NCI-H2029 (cell line): ENCODE measurements at regions not wholly inside any gene's neighbourhood (a gene's known extent, or its start where the extent isn't known, plus 50 kb on each side); places are given as distances from the start of the nearest gene placed in this dataset.

Experiments
- DNase-seq: peaks from one replicate; lab custom pipeline; 2025; lab: John Stamatoyannopoulos, UW

DNA sequence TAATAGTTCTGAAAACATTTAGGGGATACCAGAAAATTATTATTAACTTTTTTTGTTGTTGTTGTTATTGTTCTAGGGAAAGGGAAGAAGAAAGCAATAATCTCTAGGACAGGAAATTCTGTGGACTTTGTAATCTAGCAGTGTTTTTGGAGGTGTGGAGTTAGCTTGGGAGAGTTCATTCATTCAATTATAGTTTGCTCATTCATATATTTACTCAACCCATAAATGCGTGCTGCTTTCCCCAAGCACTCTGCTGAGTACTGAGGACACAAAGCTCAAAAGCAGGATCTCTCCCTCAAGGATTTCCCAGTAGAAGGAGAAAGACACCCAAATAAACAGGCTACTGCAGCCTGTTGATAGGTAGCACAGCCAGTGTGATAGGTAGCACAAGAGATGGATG lies 984.3 kb downstream of the BCL11A start:
- DNase-seq, result no peak

DNA sequence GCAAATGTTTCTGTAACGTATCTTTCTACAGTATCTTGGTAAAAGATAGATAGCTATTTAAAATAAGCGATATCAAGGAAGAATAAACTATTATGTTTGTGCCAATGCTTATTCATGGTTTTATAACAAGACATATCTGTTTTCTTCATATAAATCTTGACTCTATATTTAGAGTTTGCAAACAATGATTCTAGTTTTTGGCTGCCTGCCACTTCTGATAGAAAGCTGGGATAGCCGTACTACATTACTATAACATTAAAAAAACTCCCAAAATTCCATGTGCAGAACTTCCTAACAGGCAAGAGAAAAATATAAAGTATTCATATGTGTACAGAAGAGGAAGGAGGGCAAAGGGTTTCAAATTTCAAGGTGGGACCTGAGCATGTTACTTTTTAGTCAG lies 985.0 kb downstream of the BCL11A start:
- no peak for DNase-seq

DNA sequence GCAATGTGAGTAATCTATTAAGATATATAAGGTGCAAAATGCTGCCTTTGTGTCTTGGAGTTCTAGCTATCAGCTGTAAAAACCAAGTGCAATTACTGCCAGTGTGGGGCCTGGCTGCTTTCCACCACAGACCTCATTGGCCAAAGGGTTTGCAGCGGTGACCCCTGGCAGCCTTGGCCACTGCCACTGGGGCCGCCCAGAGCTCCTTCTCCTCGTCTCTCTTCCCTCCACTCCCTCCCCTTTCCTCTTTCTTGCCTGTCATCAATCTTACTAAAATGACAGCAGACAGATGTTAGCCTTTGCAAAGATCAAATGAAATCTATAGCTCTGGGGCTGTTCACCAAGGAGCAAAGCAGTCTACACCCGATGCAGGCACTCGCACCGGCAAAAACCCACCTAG lies 986.3 kb downstream of the BCL11A start:
- DNase-seq, result no peak

DNA sequence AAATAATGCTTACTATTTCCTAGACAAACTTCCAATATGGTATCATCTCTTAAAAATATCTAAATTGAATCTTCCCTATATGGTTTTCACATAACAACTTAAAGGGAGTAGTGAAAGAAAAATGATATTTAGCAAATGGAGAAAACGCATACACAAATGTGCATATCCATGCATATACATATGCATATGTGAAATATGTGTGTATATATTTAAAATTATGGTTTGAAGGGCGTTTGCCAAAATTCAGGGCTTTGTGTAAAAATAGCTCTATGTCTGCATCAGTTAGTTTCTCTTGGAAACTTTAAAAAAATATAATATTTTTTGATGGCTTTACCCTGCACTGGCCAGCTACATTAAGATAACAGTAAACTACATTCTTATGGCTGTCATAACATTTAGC lies 986.7 kb downstream of the BCL11A start:
- no peak for DNase-seq

DNA sequence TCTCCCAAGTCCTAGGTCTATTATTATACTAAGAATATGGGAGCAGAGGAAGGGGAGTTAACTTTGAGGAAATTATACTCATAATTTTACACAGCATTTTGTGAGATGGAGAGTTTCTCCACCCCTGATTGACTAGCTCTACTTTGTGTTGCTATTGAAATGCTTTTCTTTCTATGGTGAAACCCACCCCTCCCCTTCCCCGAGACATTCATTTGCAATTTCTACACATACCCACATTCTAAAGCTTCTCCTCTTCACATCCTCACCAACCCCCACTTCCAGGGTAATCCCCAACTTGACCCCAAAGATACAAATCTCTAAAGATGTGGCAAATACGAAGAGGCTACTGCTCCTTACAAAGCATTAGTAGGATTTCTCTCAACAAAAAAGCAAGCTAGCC lies 992.2 kb downstream of the BCL11A start:
- no peak for DNase-seq

DNA sequence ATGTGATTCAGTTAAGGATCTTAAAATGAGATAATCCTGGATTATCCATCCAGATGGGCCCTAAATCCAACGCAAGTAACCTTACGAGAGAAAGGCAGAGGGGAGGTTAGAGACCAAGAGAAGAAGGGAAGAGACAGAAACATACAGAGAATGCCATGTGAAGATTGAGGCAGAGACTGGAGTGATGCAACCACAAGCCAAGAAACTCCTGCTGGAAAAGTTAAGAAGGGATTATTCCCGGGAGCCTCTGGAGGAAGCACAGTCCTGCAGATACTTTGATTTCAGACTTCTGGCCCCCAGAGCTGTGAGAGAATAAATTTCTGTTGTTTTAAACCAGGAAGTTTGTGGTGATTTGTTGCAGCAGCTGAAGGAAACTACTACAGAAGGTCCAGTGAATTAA lies 992.7 kb downstream of the BCL11A start:
- no peak for DNase-seq

DNA sequence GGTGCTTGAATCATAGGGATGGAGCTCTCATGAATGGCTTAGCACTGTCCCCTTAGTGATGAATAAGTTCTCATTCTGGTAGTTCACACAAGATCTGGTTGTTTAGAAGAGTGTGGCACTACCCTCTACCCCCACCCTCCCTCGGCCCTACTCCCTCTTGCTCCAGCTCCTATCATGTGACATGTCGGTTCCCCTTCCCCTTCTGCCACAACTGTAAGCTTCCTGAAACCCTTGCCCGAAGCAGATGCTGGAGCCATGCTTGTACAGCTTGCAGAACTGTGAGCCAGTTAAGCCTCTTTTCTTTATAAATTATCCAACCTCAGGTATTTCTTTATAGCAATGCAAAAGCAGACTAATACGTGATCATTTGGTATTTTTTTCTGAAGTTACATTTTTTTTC lies 1012.6 kb downstream of the BCL11A start:
- DNase-seq, result no peak

DNA sequence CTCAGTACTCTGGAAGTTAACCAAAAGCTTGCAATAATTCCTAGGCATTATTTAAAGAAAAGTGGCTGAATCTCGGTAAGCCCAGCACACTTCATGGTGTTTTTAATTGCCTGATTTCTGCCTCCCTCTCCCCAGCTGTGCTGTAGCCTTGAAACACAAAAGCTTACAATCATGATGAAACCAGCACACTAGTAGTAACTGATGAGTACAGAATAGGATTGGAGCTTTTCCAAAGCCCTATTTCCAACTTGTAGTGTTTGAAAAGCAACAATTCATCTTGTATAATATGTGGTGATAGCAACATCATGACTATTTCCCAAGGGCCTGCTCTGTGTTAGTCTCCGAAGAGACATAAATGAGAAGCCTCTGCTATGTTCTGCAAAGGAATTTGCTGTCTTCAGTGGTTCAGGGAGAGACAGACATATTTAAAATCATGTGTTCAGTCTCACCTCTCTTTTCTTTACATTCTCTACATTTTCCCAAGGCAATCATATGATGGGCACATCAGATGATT lies 1015.0 kb downstream of the BCL11A start:
- no peak for DNase-seq

DNA sequence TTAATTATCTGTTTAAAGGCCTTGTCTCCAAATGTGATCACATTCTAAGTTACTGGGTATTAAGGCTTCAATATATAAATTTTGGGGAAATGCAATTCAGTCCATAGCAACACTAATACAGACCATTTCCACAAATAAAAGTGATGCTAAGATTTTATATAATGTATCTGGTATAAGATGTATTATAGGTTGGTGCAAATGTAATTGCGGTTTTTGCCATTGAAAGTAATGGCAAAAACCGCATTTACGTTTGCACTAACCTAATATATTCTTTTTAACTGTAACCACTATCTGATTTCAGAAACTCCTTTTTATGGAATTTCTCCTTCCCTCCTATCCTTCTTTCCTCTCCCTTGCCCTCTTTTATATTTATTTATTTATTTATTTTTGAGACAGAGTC lies 1020.6 kb downstream of the BCL11A start:
- no peak for DNase-seq

DNA sequence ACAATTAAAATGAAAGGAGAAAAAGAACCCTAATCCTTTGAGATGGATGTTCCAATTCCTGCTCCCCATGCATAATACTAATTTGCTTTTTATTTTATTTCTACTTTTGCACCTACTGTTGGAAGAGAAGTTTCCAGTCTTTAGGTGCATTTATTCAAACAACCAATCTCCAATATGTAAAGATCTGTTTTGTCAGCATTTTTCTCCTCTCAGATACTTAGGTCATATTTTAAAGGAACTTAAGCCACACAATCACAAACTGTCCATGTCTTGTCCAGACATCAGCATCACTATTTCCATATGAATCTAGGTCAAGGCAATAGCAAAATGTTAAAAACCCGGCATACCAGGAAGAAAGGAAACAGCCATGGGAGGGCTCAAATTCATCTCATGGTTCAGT lies 1023.2 kb downstream of the BCL11A start:
- no peak for DNase-seq

DNA sequence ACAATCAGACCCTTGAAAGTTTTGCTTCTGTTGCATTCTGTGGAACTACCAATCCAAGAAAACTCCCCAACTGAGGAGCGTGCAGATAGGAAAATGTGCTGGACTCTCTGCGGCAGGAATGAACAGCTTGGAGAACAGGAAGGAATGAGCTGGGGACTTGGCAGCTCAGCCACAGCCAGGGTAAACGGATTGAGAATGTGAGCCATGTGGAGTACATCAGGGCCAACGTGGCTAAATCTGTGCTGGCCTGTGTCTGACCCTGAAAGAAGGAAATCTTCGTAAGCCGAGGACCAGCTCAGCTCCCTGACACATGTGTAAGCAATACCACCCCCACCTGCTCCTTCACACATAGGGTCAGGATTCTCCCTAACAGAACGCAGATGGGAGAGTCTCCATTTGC lies 1023.7 kb downstream of the BCL11A start:
- DNase-seq, result no peak

DNA sequence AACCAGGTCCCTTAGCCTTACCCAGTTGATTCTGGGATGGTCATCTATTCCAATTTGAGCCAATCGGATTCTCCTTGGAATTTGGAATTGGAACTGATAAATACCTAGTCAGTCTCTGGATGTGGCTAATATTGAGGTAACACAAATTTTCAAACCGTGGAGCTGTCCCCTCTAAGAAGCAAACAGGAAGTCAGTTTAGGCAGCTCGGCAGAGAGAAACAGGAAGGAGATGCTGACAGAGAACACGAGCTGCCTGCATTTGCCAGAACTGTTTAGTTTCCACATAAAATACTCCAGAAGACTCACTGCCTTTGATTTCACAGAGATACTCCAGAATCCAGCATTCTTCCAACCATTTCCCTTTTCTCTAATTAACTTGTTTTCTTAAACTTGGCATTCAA lies 1024.9 kb downstream of the BCL11A start:
- no peak for DNase-seq

DNA sequence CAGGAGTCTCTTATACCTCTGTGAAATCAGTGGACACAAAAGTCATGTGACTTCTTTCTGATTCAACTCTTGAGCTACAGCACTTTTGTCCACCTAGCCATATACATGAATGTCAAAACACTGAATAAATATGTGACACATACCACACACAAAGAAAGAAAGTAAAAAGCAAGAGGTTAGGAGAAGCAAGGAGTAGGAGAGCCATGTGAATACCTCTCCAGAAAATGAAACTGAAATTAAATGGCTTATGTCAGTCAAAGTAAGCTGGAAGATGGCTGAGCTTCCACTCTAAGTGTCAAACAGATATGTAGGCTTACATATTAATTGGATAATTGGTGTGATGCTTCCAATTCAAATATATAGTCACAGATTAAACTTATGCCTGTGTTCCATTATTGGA lies 1050.5 kb downstream of the BCL11A start:
- DNase-seq, result no peak

DNA sequence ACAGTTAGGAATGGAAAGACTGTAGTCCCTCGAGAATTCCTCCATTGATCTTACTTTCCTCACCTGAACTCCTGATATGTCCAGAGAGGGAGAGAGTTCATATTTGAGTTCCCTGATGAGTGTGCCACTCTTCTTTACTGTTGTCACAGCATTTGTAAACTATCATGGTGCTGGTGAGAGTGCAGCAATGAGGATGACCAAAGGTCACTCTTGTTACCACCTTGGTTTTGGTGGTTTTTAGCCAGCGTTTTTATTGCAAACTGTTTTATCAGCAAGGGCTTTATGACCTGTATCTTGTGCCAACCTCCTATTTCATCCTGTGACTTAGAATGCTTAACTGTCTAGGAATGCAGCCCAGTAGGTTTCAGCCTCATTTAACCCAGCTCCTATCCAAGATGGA lies 1062.5 kb downstream of the BCL11A start:
- DNase-seq, result no peak

DNA sequence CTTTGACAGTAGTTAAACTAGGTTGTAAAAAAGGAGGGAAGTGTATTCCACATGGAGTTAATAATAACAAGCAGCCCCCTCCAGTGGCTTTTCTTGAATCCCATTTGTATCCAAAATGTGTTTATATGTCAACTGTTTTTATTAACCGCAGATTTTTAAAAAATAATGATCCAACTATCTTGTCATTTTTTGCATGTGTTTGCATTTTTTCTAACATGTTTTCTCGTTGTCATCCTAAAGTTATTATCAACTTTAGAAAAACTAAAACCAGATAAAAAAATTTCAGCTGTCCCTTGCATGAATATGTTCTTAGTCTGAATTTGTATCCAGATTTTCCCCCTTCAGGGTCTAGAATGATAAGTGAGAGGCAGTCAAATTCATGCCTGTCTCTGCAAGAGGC lies 1063.3 kb downstream of the BCL11A start:
- DNase-seq, result no peak

DNA sequence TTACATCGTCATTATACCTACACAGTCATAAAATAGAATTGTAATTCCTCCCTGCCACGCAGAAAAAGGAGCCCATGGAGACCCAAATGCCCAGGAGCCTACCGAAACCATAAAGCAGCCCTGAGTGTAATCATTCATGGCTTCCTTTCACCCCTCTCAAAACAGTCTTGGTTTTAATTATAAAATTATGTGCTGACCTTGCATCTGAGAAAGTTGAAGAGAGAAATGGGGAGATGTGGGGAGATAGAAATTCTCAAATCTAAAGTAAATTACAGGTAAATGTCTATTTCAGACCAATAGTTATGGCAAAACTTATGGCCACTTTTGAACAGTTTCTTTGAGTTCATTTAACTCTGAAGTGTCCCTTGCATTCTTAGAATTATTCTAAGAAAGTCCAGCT lies 1068.8 kb downstream of the BCL11A start:
- DNase-seq, result no peak

DNA sequence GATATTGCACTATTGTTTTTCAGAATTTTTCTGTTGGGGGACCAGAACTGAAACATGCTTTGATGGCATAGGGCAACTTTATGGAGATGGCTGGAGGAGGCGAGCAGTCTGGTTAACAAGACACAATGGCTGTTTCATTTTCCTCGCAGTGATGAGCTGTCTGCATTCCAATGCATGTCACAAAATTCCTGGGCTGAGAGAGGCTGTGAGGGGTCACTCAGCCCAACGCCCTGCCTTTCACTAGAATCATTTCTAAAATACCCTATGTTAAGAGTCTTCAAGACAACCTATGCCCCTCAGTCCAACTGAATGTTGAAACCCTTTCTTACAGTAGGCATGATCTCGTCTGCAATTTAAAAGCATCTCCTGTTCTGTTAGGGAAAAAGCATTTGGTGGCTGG lies 1090.0 kb downstream of the BCL11A start:
- no peak for DNase-seq

DNA sequence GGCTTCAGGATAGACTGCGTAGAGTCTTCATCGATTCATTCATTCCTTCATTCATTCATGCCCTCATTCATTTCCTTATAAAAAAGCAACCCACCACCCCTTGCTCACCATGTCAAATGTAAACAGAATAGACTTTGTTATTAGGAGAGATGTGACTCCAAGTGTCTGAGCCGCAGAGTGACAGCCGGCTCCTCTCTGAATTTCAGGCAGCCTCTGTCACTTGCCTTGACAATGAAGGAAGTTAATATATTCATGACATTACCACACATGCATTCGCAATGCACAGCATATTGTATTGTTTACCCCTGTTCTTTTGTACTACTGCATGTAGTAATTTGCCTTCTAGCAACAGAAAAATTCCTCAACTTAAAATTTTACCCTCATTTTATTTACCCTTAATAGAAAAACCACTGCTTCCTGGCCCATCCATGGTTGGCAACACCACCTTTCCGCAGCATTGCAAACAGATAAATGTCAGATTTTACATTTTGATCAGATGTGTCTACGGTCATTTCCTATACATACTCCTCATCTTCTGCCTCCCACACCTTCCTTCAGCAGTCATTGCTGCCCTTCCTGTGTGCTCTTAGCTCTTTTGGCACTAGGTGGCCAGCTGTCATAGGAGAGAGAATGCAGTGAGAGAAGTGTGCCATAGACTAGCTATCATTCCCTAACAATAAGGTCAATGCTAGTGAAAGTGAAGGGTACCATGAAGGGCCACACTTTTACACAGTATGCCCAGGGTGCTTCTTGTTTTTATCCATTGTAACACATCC lies 1090.8 kb downstream of the BCL11A start:
- no peak for DNase-seq

DNA sequence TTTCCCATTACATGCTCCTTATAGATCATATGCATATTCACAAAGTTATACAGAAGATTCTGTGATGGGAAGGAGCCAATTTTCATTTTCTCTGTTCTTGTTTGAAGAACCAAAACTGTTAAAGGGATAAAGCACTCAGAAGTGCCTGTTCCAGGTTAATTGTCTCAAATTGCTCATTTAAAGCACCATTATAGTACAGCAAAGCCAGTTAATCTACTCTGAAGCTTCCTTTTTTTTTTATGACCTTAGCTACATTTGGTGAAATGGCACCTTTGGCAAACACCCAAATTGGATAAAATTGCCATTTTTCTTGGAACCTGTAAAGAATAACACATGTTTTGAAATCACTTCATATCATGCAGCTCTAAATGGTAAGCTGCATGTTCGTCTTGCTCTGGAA lies 1092.3 kb downstream of the BCL11A start:
- DNase-seq, result no peak

DNA sequence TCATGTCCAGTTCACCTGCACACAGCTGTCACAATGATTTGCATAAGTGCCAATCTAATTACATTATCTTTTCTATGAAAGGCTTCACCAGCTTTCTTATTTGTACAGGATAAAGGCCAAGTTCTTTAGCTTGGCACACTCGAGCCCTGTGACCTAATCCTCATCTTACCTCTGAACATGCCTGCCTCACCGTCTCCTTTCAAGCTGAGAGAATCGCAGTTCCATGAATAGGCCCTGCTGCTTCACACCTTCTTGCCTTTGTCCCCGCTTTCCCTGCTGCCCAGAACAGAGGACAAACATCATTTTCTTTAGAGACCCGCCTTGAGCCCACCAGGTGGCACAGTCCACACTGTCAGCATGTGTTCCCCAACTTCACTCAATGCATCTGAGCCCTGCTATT lies 1094.7 kb downstream of the BCL11A start:
- DNase-seq, result peak; percentile 90

DNA sequence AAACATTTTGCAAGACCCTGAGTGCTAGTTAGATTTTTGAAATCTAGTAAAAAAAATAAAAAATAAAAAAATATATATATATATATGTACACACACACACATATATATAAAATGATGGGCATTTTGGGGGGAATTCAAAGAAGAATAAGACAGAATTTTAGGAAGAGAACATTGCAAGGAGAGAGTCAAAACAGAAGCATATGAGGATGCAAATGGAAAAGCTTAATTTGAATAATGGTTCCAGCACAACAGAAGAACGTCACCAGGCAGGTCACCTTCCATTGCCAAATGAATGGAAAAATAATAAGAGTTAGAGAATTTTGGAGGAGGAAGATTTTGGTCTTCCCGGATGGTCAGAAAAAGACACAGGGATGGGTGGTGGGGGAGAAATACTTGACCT lies 1097.2 kb downstream of the BCL11A start:
- DNase-seq, result no peak

DNA sequence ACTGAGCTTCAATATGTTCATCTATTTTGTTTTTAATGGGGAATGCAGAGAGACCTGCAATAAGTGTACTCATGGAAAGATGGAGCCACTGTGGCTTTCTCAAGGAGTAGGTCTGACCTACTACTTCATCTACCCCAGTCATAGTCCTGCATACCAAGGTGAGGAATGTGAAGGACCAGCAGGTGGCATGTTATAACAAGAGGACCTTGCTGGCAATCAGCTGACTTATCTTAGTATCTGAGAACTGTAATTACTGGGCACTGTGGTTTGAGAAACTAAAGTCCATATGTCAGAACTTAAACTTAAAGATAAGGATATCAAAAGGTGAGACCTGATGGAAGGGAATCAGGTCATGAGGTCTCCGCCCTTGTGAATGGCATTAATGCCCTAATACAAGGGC lies 1104.2 kb downstream of the BCL11A start:
- peak; percentile 5 for DNase-seq

DNA sequence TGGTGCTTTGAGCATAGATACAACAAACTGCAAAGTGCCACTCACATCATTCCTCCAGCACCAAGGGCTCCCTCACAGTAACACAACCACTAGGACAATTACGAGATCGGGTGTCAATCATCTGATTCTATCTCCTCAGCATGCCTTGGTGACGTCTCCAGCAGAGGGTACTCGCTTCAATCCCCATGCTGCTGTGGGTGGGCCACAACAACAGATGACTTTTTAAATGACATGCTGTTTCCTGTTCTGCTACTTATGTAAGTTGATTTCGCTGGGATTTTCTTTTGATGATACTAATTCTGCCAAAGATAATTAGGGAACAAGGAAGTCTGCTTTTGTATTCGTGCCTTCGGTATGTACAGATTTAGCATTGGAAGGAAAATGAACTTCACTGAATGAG lies 1113.0 kb downstream of the BCL11A start:
- no peak for DNase-seq

DNA sequence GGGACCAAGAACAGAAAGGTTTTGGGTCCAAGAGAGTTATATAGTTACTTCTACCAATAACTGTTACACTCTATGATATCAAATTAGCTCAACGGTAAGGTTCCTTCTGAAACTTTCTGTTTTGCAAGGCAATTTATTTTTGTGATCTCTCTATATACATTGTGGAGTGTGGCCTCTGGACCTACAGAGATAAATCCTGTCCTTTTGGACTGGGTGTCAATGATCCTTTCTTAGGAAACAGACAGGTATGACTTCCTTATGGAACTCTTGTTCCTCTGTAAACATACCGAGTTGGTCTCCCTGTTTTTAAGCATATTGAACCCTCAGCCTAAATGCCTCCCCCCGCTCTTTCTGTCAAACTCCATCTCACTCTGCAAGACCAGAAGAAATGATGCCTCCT lies 1117.8 kb downstream of the BCL11A start:
- no peak for DNase-seq
